ENCODE measurements at regions not wholly inside any gene's neighbourhood (a gene's known extent, or its start where the extent isn't known, plus 50 kb on each side); places are given as distances from the start of the nearest gene placed in this dataset.

GRCh38 chr4:181939199-181939945, 303.8 kb upstream of the TENM3 start:
- TF ChIP-seq, protein P1, sequence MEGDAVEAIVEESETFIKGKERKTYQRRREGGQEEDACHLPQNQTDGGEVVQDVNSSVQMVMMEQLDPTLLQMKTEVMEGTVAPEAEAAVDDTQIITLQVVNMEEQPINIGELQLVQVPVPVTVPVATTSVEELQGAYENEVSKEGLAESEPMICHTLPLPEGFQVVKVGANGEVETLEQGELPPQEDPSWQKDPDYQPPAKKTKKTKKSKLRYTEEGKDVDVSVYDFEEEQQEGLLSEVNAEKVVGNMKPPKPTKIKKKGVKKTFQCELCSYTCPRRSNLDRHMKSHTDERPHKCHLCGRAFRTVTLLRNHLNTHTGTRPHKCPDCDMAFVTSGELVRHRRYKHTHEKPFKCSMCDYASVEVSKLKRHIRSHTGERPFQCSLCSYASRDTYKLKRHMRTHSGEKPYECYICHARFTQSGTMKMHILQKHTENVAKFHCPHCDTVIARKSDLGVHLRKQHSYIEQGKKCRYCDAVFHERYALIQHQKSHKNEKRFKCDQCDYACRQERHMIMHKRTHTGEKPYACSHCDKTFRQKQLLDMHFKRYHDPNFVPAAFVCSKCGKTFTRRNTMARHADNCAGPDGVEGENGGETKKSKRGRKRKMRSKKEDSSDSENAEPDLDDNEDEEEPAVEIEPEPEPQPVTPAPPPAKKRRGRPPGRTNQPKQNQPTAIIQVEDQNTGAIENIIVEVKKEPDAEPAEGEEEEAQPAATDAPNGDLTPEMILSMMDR (IDR thresholded peaks at IDR 0.05 in 2 of 3, conservative IDR thresholded peaks at IDR 0.05 in 1 of 3; ENCODE audit: borderline replicate concordance in 1 of 3, insufficient read depth in 1 of 3, low read depth in 2 of 3, low read length in 2 of 3): no peak
- TF ChIP-seq POLR2A (IDR thresholded peaks at IDR 0.05; ENCODE audit: borderline replicate concordance, extremely low read depth, insufficient read depth, insufficient read length) (no peak), MAX (IDR thresholded peaks at IDR 0.05) (no peak), CEBPB (IDR thresholded peaks at IDR 0.05; ENCODE audit: low read depth) (no peak), ZBTB33 (IDR thresholded peaks at IDR 0.05; ENCODE audit: extremely low read depth, insufficient replicate concordance, low read length) (no peak), EZH2phosphoT487 (IDR thresholded peaks at IDR 0.05; ENCODE audit: borderline replicate concordance) (no peak), REST (IDR thresholded peaks at IDR 0.05; ENCODE audit: low read depth) (no peak), EZH2 (IDR thresholded peaks at IDR 0.05) (no peak), TCF7L2 (IDR thresholded peaks at IDR 0.05; ENCODE audit: borderline replicate concordance, extremely low read depth, insufficient read depth, insufficient read length) (no peak), JUND (IDR thresholded peaks at IDR 0.05) (no peak)
- TF ChIP-seq, protein P2, sequence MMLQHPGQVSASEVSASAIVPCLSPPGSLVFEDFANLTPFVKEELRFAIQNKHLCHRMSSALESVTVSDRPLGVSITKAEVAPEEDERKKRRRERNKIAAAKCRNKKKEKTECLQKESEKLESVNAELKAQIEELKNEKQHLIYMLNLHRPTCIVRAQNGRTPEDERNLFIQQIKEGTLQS (IDR thresholded peaks at IDR 0.05): no peak

Data from HCT116 (cell line).